Pancreas (tissue), 10 donors: ENCODE measurements at regions not wholly inside any gene's neighbourhood (a gene's known extent, or its start where the extent isn't known, plus 50 kb on each side); places are given as distances from the start of the nearest gene placed in this dataset.
A peak's percentile ranks its signal among the peaks of the same experiment; 100 is the strongest.
"Not testable (repeated sequence)": the region's sequence is repeated elsewhere in the genome, so short reads cannot be mapped to it uniquely, and the experiment has no call there.

ENCODE experiments used
- ATAC-seq, 4 donors: fragments of 200-7000 bp; cut with Tn5 transposase; one replicate each; pipeline versions ENCODE4 v1.8.0 to v1.9.1; 2020; ENCODE audit warnings: mild to moderate bottlenecking in 4 of 4, moderate library complexity in 4 of 4
- DNase-seq, 6 donors: peaks; one replicate each; pipeline ENCODE4 v3.0.0-alpha.2; 2020
- FAIRE-seq: peaks from 2 replicates; lab custom pipeline; 2012; peaks lifted over from hg19 to GRCh38; lab: Jason Lieb, UNC
- H3K27ac ChIP-seq, 4 donors: fragments of 200-600 bp; sonication (generic); 1 replicate in 3 of 4; 2 replicates in 1 of 4; pipeline versions ENCODE4 v1.5.0 to v1.8.0; 2020
- H3K27me3 ChIP-seq, 4 donors: fragments of 200-600 bp; one replicate each; pipeline ENCODE4 v1.8.0; 2021
- H3K36me3 ChIP-seq, 3 donors: fragments of 200-600 bp; sonication (generic) in 1 of 3; one replicate each; pipeline versions ENCODE4 v1.5.0 to v1.8.0; 2020 to 2021
- H3K4me1 ChIP-seq, 3 donors: fragments of 200-600 bp; one replicate each; pipeline ENCODE4 v1.8.0; 2021
- H3K4me3 ChIP-seq, 4 donors: fragments of 200-600 bp; sonication (generic) in 2 of 4; one replicate each; pipeline versions ENCODE4 v1.5.0 to v1.8.0; 2020 to 2021
- H3K9me3 ChIP-seq, 4 donors: fragments of 200-600 bp; one replicate each; pipeline ENCODE4 v1.8.0; 2021
- CTCF ChIP-seq, 4 donors: fragments of 200-600 bp; sonication (generic) in 3 of 4; IDR thresholded peaks; one replicate each; pipeline versions ENCODE4 v1.5.0 to v1.8.0; 2021; ENCODE audit warnings: antibody characterized with exemption in 4 of 4
- WGBS, 2 donors: extraction: QIAGEN DNeasy Blood & Tissue Kit; methylation state at CpG; one replicate each; pipeline ENCODE4 v1.1.7; 2013; 5-methylcytosine and 5-hydroxymethylcytosine counted together
- intact Hi-C, 3 donors: fragments of 100-400 bp; cut with DNase I; formaldehyde crosslinking; loops; one replicate each; pipeline versions ENCODE4 v1.11.1 to v1.14.2; 2022
- donor health status: healthy with polysubstance abuse.
- donor health status: DM: no; HTN: no; CAD: no; lungs with moderate emphysema.
- donor health status: DM: no; HTN: no; CAD: no.
- donor health status: control.
- donor health status: control.
- donor health status: Bipolar disorder and iron deficiency.
- donor health status: DM: yes; HTN: yes; CAD: no.
- donor health status: DM: no; HTN: no; CAD: no.
- donor health status: DM: no; HTN: no; CAD: no.
- donor health status: DM: yes; HTN: yes; CAD: no.

GRCh38 chr2:173521450-173522192, 166.9 kb downstream of the CDCA7 start:
- WGBS, 2 donors, result 68 to 71% methylated on average over 4 of the region's 4 CpGs
- intact Hi-C loops, result no loop called here
- no peak for DNase-seq

GRCh38 chr2:173523497-173523896, 168.8 kb downstream of the CDCA7 start:
- 33 to 40% methylated on average over 4 of the region's 4 CpGs for WGBS, 2 donors
- Histone ChIP-seq H3K36me3 (no peaks in the 10 kb centered on the region), H3K27ac (no peak overlapping the region), H3K27me3 (no peaks in the 10 kb centered on the region), H3K4me3 (no peak overlapping the region), H3K4me1 (no peaks in the 10 kb centered on the region), H3K9me3 (no peaks in the 10 kb centered on the region)
- no peak for DNase-seq
- ATAC-seq, result peak in 2 of 4 donors; percentile 68 to 71
- no peak for FAIRE-seq
- no peak for TF ChIP-seq CTCF (IDR thresholded peaks at IDR 0.05)
- intact Hi-C loops, result no loop called here

More at GRCh38 chr2:173521450-173522192, 166.9 kb downstream of the CDCA7 start:
- H3K4me1 ChIP-seq, result no peaks in the 10 kb centered on the region
- no peak overlapping the region for H3K4me3 ChIP-seq
- ATAC-seq (no peak), FAIRE-seq (no peak)
- no peaks in the 10 kb centered on the region for H3K9me3 ChIP-seq
- H3K27ac ChIP-seq, result no peak overlapping the region
- no peaks in the 10 kb centered on the region for H3K27me3 ChIP-seq
- H3K36me3 ChIP-seq, result no peaks in the 10 kb centered on the region
- TF ChIP-seq CTCF (IDR thresholded peaks at IDR 0.05), result no peak

GRCh38 chr2:173524256-173524955, 169.7 kb downstream of the CDCA7 start:
- WGBS, 2 donors, result 83 to 89% methylated on average over 7 of the region's 7 CpGs
- Histone ChIP-seq H3K4me1 (no peaks in the 10 kb centered on the region), H3K27ac (no peak overlapping the region), H3K36me3 (no peaks in the 10 kb centered on the region), H3K9me3 (no peaks in the 10 kb centered on the region), H3K27me3 (no peaks in the 10 kb centered on the region), H3K4me3 (no peak overlapping the region)
- no peak for FAIRE-seq
- intact Hi-C loops, result no loop called here
- DNase-seq, result no peak
- peak in 2 of 4 donors; percentile 70 to 78 for ATAC-seq
- TF ChIP-seq CTCF (IDR thresholded peaks at IDR 0.05), result no peak

GRCh38 chr2:173532732-173533531, 178.3 kb downstream of the CDCA7 start:
- ATAC-seq, H3K27ac ChIP-seq, FAIRE-seq, DNase-seq, H3K36me3 ChIP-seq, H3K27me3 ChIP-seq, H3K9me3 ChIP-seq, H3K4me3 ChIP-seq, H3K4me1 ChIP-seq, intact Hi-C loops: not testable (repeated sequence)
- WGBS, 2 donors, result 67 to 77% methylated on average over 27 to 32 of the region's 32 CpGs

GRCh38 chr2:173537694-173538093, 183.0 kb downstream of the CDCA7 start:
- FAIRE-seq (no peak), DNase-seq (no peak), ATAC-seq (no peak)
- Histone ChIP-seq H3K4me3 (no peak overlapping the region), H3K9me3 (no peaks in the 10 kb centered on the region), H3K36me3 (no peaks in the 10 kb centered on the region), H3K4me1 (no peaks in the 10 kb centered on the region), H3K27me3 (no peaks in the 10 kb centered on the region), H3K27ac (no peak overlapping the region)
- 72 to 75% methylated on average over 2 of the region's 2 CpGs for WGBS, 2 donors
- no peak for TF ChIP-seq CTCF (IDR thresholded peaks at IDR 0.05)
- intact Hi-C loops, result no loop called here
